ENCODE measurements at regions not wholly inside any gene's neighbourhood (a gene's known extent, or its start where the extent isn't known, plus 50 kb on each side); places are given as distances from the start of the nearest gene placed in this dataset.

DNA sequence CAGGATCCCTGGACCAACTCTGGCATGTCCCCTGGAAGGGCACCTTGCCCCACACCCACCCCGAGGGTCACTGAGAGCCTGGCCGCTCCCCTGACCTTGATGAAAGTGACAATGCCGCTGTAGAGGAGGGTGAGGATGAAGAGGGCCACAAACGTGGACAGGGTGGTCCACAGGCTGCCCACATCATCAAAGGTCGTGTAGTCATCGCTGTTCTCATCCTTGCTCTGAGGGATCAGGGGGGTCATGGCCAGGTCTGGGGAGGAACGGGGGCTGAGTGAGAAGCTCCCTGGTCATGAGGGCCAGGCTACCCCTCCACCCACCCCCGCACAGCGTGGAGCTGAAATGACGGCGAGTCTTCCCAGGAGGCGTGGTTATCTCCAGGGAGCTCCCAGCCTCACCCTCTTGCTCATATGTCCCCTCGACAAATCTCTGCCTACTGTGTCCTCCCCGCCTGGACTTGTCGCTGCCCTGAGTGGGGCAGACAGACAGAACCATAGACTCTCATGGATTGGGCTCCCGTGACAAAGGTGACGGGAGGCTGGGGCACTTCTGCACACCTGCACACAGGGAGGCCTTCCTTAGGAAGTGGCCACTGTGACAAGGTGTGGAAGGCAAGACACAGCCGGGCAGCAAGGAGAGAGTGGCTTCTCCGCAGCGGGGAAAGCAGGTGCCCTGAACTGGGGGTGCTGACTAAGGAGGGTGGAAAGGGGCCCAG, 311.1 kb downstream of the TMEM121 start:
- Histone ChIP-seq H3K4me2 (ENCODE audit: insufficient read depth in 1 of 2, low read depth in 2 of 2, low read length in 2 of 2) (no peak overlapping the region), H4K91ac (replicated peaks; ENCODE audit: insufficient read length, low read length) (no peak overlapping the region), H3K79me1 (ENCODE audit: low read depth, low read length) (no peaks in the 10 kb centered on the region), H2AK5ac (ENCODE audit: low read depth, low read length) (no peak overlapping the region), H4K20me1 (replicated peaks in 1 of 2; ENCODE audit: control insufficient read depth in 1 of 2, insufficient read depth in 2 of 2, low read length in 2 of 2) (no peaks in the 10 kb centered on the region), H2BK15ac (ENCODE audit: low read length) (no peak overlapping the region), H3K56ac (replicated peaks; ENCODE audit: insufficient read length, low read depth, low read length) (no peak overlapping the region), H3K23me2 (ENCODE audit: low read depth, low read length) (no peaks in the 10 kb centered on the region), H2AFZ (ENCODE audit: low read length) (no peak overlapping the region), H3K4me3 (ENCODE audit: extremely low read depth in 1 of 4, insufficient read depth in 2 of 4, low read depth in 3 of 4, low read length in 4 of 4) (no peak overlapping the region), H3K4ac (replicated peaks; ENCODE audit: insufficient read length, low read depth, low read length) (no peak overlapping the region), H2BK12ac (ENCODE audit: low read depth, low read length) (no peak overlapping the region), H2BK20ac (ENCODE audit: low read length) (no peak overlapping the region), H3K9me3 (ENCODE audit: insufficient read depth in 2 of 2, low read depth in 1 of 2, low read length in 1 of 2) (peaks cover 69 to 96% of the 10 kb centered on the region in 2 experiments), H3K4me1 (replicated peaks in 1 of 4; ENCODE audit: control insufficient read depth in 3 of 4, insufficient read depth in 4 of 4, low read length in 3 of 4) (no peaks in the 10 kb centered on the region), H4K8ac (ENCODE audit: extremely low read depth, insufficient read depth, low read length) (no peak overlapping the region), H4K5ac (ENCODE audit: insufficient read length, low read depth, low read length) (no peak overlapping the region), H3K79me2 (ENCODE audit: control insufficient read depth in 1 of 2, insufficient read depth in 2 of 2, low read length in 2 of 2) (no peaks in the 10 kb centered on the region), H3K27me3 (replicated peaks in 1 of 4; ENCODE audit: control insufficient read depth in 3 of 4, extremely low read depth in 1 of 4, insufficient read depth in 3 of 4, low read length in 3 of 4) (no peaks in the 10 kb centered on the region), H3K27ac (ENCODE audit: low read depth, low read length) (no peak overlapping the region), H3K23ac (ENCODE audit: insufficient read length) (no peak overlapping the region), H3K14ac (ENCODE audit: insufficient read length) (no peak overlapping the region), H3K9ac (replicated peaks in 1 of 4; ENCODE audit: extremely low read depth in 1 of 4, low read depth in 3 of 4, low read length in 3 of 4) (no peak overlapping the region), H2BK5ac (ENCODE audit: low read depth, low read length) (no peak overlapping the region), H3K18ac (ENCODE audit: extremely low read depth, low read length) (no peak overlapping the region), H2BK120ac (replicated peaks; ENCODE audit: low read depth, low read length) (no peak overlapping the region), H3K36me3 (ENCODE audit: control insufficient read depth in 2 of 4, insufficient read depth in 4 of 4, low read length in 3 of 4) (no peaks in the 10 kb centered on the region; a peak in 1 of 8 replicates)
- DNase-seq (ENCODE audit: low read depth in 1 of 2, low spot score in 2 of 2): no peak
- POLR2A ChIA-PET (ENCODE audit: partially characterized antibody): no interaction called here
- CTCF ChIA-PET (ENCODE audit: partially characterized antibody): no interaction called here
- FAIRE-seq: no peak
- WGBS, 2 experiments (ENCODE audit: extremely low coverage in 1 of 2, insufficient coverage in 1 of 2, insufficient read length in 1 of 2, insufficient replicate concordance in 2 of 2, low coverage in 1 of 2, low lambda C conversion rate in 2 of 2, missing lambda C conversion rate in 1 of 2): 84% methylated on average over 20 of the region's 20 CpGs; no CpG with 5 or more reads in 1 of the 2 experiments
- TF ChIP-seq SIN3A (conservative IDR thresholded peaks at IDR 0.05 in 1 of 2, IDR thresholded peaks at IDR 0.05 in 1 of 2; ENCODE audit: low read depth in 1 of 2, low read length in 2 of 2): no peak
- no peak for TF ChIP-seq RXRA (IDR thresholded peaks at IDR 0.05; ENCODE audit: insufficient read depth, low read depth, low read length)
- TF ChIP-seq CEBPB (IDR thresholded peaks at IDR 0.05; ENCODE audit: low read depth, low read length): no peak
- TF ChIP-seq KDM4A (IDR thresholded peaks at IDR 0.05; ENCODE audit: low read depth, low read length, severe bottlenecking): no peak
- no peak for TF ChIP-seq TCF12 (IDR thresholded peaks at IDR 0.05; ENCODE audit: low read depth, low read length)
- no peak for TF ChIP-seq PHF8 (conservative IDR thresholded peaks at IDR 0.05; ENCODE audit: low read depth, low read length)
- no peak for TF ChIP-seq SIX5 (IDR thresholded peaks at IDR 0.05; ENCODE audit: low read depth, low read length)
- no peak for TF ChIP-seq CBX5 (IDR thresholded peaks at IDR 0.05; ENCODE audit: low read depth, low read length)

Measured in H1 (cell line).